Tibial nerve (tissue), 4 donors: ENCODE measurements at regions not wholly inside any gene's neighbourhood (a gene's known extent, or its start where the extent isn't known, plus 50 kb on each side); places are given as distances from the start of the nearest gene placed in this dataset.

Experiments used
- CTCF ChIP-seq, 5 experiments: fragments of 200-600 bp in 3 of 5; fragments of 450-650 bp in 2 of 5; sonication (generic) in 3 of 5; IDR thresholded peaks; one replicate each; pipeline ENCODE4 v1.5.1; 2016 to 2019; ENCODE audit warnings: antibody characterized with exemption in 5 of 5, mild to moderate bottlenecking in 3 of 5, moderate library complexity in 2 of 5
- EP300 ChIP-seq, 2 donors: sonication (generic); formaldehyde crosslinking; IDR thresholded peaks; one replicate each; pipeline ENCODE4 v1.6.1; 2017; ENCODE audit warnings: antibody characterized with exemption in 2 of 2, mild to moderate bottlenecking in 1 of 2
- POLR2A ChIP-seq, 2 donors: fragments of 450-650 bp; IDR thresholded peaks; one replicate each; pipeline ENCODE4 v1.6.1; 2017; ENCODE audit warnings: antibody characterized with exemption in 2 of 2, mild to moderate bottlenecking in 2 of 2, moderate library complexity in 2 of 2

GRCh38 chr4:91965166-91965565, 338.6 kb upstream of the GRID2 start:
- TF ChIP-seq CTCF (IDR thresholded peaks at IDR 0.05) (no peak), POLR2A (IDR thresholded peaks at IDR 0.05) (no peak), EP300 (IDR thresholded peaks at IDR 0.05) (no peak)
